Spinal cord (tissue), 9 donors: ENCODE measurements at regions not wholly inside any gene's neighbourhood (a gene's known extent, or its start where the extent isn't known, plus 50 kb on each side); places are given as distances from the start of the nearest gene placed in this dataset.
"Not testable (repeated sequence)": the region's sequence is repeated elsewhere in the genome, so short reads cannot be mapped to it uniquely, and the experiment has no call there.

ENCODE experiments used
- DNase-seq, 6 donors: peaks; one replicate each; pipeline versions ENCODE4 v3.0.0 to v3.0.0-alpha.2; 2013 to 2015; ENCODE audit warnings: low spot score in 6 of 6, low read depth in 4 of 6
- H3K27ac ChIP-seq: one replicate; pipeline ENCODE4 v1.5.1; 2013; ENCODE audit warnings: low read depth, low read length, control low read depth
- H3K27me3 ChIP-seq: one replicate; pipeline ENCODE4 v1.6.1; 2013; ENCODE audit warnings: low read length; ENCODE audit not compliant: control insufficient read depth, insufficient read depth
- H3K36me3 ChIP-seq: one replicate; pipeline ENCODE4 v1.6.1; 2013; ENCODE audit warnings: low read length; ENCODE audit not compliant: control insufficient read depth, insufficient read depth
- H3K4me1 ChIP-seq: one replicate; pipeline ENCODE4 v1.6.1; 2013; ENCODE audit warnings: low read length; ENCODE audit not compliant: control insufficient read depth, insufficient read depth
- H3K4me3 ChIP-seq: one replicate; pipeline ENCODE4 v1.5.1; 2013; ENCODE audit warnings: low read depth, low read length, control low read depth
- H3K9me3 ChIP-seq: one replicate; pipeline ENCODE4 v1.6.1; 2013; ENCODE audit warnings: low read length; ENCODE audit not compliant: control insufficient read depth, insufficient read depth
- WGBS: methylation state at CpG from one replicate; pipeline ENCODE4 v1.1.5; 2013; ENCODE audit warnings: missing lambda C conversion rate; ENCODE audit not compliant: insufficient coverage; 5-methylcytosine and 5-hydroxymethylcytosine counted together
- donor health status: healthy.

DNA sequence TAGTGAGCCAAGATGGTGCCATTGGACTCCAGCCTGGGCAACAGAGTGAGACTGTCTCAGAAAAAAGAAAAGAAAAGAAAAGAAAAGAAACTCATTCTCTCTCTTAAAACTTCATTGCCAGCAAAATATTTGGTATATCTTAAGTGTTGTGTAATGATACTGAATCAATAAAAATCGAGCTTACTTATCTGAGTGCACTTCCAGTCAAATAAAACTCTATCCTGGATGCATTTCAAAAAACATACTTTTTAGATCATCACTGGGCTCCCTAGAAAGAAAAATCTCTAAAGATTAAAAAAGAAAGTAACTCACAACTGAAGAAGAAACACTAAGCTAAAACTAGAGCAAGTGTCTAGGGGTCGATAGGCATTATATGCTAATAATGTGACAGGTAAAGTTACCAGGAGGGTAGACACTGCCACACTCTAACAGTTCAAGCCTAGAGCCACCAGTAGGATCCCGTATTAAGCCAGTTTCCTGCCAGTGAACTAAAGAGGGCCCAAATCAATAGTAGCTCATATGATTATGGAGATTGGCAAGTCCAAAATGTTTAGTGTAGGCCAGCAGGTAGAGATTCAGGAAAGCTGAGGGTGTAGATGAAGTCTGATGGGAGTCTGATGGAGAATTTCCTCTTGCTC, 242.1 kb upstream of the CYRIA start:
- no CpG with 5 or more reads among the region's 3 CpGs for WGBS
- Histone ChIP-seq H3K27me3 (no peaks in the 10 kb centered on the region), H3K27ac (no peak overlapping the region), H3K4me3 (no peak overlapping the region), H3K4me1 (no peaks in the 10 kb centered on the region), H3K36me3 (no peaks in the 10 kb centered on the region), H3K9me3 (no peaks in the 10 kb centered on the region)
- DNase-seq: no peak

DNA sequence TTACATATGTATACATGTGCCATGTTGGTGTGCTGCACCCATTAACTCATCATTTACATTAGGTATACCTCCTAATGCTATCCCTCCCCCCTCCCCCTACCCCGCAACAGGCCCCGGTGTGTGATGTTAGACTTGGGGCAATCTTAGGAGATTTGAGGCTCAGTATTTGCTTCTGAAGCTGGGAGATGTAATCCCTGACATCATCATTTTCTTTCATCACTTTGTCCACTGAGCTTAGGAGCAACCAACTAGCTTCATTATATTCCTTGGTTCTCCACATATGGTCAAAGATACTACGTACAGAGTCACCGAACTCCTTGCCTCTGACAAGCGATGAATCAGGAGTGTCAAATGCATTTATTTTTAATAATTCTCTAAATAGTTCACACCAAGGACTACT, 239.7 kb upstream of the CYRIA start:
- not testable (repeated sequence) for H3K27ac ChIP-seq, H3K27me3 ChIP-seq, H3K4me3 ChIP-seq, H3K9me3 ChIP-seq, DNase-seq, H3K4me1 ChIP-seq, H3K36me3 ChIP-seq
- no CpG with 5 or more reads among the region's 5 CpGs for WGBS

DNA sequence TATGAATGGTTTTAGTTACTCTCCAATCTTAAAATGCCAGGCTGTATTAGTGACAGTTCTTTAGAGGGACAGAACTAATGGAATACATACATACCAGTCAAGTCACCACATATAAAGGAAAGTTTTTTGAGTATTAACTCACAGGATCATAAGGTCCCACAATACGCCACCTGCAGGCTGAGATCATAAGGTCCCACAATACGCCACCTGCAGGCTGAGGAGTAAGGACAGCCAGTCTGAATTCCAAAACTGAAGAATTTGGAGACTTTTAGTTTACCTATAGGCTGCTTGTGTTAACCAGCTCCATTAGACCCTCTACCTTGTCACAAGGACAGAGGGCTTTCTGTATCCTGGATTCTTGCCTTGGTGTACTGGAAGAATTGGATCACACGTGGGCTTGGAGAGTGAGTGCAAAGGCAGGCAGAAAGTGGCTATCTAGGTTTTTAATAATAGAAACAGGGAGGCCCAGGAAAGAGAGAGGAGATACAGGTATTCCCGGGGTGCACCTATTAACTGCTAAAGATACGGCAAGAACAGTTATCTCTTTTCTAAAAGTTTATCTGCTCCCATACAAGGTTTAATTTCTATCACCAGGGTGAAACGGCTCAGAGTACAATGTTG, 234.9 kb upstream of the CYRIA start:
- Histone ChIP-seq H3K27me3 (no peaks in the 10 kb centered on the region), H3K4me3 (no peak overlapping the region), H3K9me3 (no peaks in the 10 kb centered on the region), H3K27ac (no peak overlapping the region), H3K36me3 (no peaks in the 10 kb centered on the region), H3K4me1 (no peaks in the 10 kb centered on the region)
- no peak for DNase-seq
- 60% methylated on average over 2 of the region's 6 CpGs for WGBS

DNA sequence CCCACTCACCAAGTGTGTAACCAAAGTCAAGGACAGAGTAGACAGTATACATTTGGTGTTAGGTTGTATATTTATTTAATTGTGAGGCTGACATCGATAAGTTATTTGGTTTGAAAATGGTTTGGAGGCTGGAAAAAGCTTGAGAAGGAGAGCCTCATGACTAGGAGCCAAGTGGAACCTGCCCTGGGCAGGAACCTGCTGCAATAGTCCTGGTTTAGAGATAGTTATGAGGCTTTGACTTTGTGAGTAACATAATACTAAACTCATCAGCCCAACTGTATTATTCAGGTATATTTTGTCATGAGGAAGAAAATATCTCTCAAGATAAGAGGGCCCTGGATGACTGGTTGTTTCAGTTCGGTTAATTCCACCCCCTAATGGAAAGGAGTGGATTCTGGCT, 234.3 kb upstream of the CYRIA start:
- no peaks in the 10 kb centered on the region for H3K4me1 ChIP-seq
- WGBS: 85% methylated on average over 1 of the region's 2 CpGs
- H3K9me3 ChIP-seq: no peaks in the 10 kb centered on the region

DNA sequence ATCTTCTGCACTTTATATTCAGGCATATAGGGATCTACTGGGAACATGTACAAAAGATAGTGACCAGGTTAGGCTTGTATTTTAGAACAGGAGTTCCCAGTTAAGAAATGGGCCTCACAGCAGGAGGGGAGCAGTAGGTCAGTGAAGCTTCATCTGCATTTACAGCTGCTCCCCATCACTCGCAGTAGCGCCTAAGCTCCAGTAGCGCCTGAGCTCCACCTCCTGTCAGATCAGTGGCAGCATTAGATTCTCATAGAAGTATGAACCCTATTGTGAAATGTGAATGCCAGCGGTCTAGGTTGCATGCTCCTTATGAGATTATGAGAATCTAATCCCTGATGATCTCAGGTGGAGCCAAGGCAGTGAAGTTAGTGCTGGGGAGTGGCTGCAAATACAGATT, 224.4 kb upstream of the CYRIA start:
- no peaks in the 10 kb centered on the region for H3K4me1 ChIP-seq
- H3K27ac ChIP-seq: no peak overlapping the region
- no peaks in the 10 kb centered on the region for H3K27me3 ChIP-seq
- no peak for DNase-seq
- H3K36me3 ChIP-seq: no peaks in the 10 kb centered on the region
- no peak overlapping the region for H3K4me3 ChIP-seq
- WGBS: 60% methylated on average over 1 of the region's 4 CpGs
- H3K9me3 ChIP-seq: no peaks in the 10 kb centered on the region

More for the DNA sequence above, 234.3 kb upstream of the CYRIA start:
- H3K27ac ChIP-seq: no peak overlapping the region
- H3K4me3 ChIP-seq: no peak overlapping the region
- no peaks in the 10 kb centered on the region for H3K36me3 ChIP-seq
- no peak for DNase-seq
- H3K27me3 ChIP-seq: no peaks in the 10 kb centered on the region

DNA sequence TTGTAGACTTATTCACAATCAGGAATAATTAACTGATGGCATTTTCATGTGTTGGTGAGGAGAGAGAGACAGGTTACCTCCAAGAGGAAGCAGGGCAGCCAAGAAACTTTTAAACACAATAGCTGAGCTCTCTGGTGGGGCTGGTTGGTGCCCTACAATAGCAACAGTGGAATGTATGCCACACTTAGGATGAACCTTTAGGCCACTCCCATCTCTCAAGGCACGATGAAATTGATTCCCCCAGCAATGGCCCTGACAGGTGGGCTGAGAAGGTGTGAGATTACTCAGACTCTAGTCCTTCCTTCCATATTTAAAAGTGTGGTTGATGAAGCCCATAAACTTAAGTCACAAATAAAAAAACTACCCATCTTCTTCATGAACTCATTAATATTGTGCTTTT, 219.4 kb upstream of the CYRIA start:
- Histone ChIP-seq H3K4me1 (no peaks in the 10 kb centered on the region), H3K27me3 (no peaks in the 10 kb centered on the region), H3K4me3 (no peak overlapping the region), H3K36me3 (no peaks in the 10 kb centered on the region), H3K27ac (no peak overlapping the region), H3K9me3 (no peaks in the 10 kb centered on the region)
- no peak for DNase-seq
- no CpG with 5 or more reads among the region's 1 CpG for WGBS

DNA sequence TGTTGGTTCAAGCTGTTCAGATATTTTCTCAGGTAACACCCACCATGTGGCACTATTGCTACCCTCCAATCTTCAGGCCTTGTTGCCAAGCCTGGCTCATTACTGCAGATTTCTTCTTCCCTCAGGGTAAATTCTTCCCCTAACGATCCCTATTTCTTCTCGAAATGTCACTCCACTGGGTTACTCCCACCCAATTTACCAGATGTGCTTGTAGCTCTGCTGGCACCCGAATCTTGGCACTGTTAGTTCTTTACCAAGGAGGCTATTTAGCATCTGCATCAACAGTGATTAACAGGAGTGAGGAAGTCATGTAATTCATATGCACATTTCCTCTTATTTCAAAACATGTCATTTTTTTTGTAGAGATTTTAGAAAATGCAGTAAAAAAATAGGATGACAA, 217.1 kb upstream of the CYRIA start:
- no peaks in the 10 kb centered on the region for H3K9me3 ChIP-seq
- no peaks in the 10 kb centered on the region for H3K27me3 ChIP-seq
- H3K27ac ChIP-seq: no peak overlapping the region
- peak in 2 of 6 donors; percentile 29 to 85 for DNase-seq
- H3K4me1 ChIP-seq: no peaks in the 10 kb centered on the region
- 80% methylated on average over 1 of the region's 3 CpGs for WGBS
- no peaks in the 10 kb centered on the region for H3K36me3 ChIP-seq
- H3K4me3 ChIP-seq: no peak overlapping the region

DNA sequence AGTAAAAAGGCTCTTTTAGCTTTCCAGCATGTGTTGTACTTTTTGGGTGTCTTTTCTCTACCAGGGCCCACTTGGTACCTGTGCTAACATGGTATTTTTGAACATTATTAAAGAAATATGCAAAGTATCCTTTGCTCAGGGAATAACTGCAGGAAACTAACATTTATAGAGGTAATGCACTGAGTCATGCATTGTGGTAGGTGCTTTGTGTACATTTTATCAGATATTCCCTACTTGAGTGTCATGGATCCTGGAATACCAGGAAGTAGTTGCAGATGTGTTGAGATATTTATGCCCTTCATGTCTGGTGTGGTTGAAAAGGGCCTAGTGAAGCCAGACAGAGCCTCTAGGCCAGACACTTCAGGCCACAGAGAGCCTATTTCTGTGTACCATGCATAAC, 215.5 kb upstream of the CYRIA start:
- Histone ChIP-seq H3K36me3 (no peaks in the 10 kb centered on the region), H3K9me3 (no peaks in the 10 kb centered on the region), H3K27ac (no peak overlapping the region), H3K27me3 (no peaks in the 10 kb centered on the region), H3K4me3 (no peak overlapping the region), H3K4me1 (no peaks in the 10 kb centered on the region)
- no peak for DNase-seq

DNA sequence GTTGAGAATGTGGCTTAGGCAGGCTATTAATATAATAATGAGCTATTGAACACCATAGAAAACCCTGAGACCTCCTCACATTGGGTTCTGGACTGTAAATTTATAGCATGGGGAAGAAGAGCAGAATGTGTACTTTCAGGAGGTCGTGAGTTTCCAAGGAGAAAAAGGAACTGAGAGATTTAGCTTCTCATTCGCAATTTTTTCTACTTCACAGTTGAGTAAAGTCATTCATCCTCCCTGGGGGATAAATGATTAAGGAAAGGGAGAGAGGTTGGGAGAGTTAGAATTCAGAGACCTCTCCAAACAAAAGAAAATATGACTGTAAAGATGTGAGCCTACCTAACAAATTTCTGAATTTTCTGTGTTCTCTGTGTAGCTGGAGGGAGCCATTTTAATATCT, 205.8 kb upstream of the CYRIA start:
- Histone ChIP-seq H3K27ac (no peak overlapping the region), H3K4me1 (no peaks in the 10 kb centered on the region), H3K4me3 (no peak overlapping the region), H3K36me3 (no peaks in the 10 kb centered on the region), H3K9me3 (no peaks in the 10 kb centered on the region), H3K27me3 (no peaks in the 10 kb centered on the region)
- DNase-seq: no peak
- WGBS: no CpG with 5 or more reads among the region's 2 CpGs

DNA sequence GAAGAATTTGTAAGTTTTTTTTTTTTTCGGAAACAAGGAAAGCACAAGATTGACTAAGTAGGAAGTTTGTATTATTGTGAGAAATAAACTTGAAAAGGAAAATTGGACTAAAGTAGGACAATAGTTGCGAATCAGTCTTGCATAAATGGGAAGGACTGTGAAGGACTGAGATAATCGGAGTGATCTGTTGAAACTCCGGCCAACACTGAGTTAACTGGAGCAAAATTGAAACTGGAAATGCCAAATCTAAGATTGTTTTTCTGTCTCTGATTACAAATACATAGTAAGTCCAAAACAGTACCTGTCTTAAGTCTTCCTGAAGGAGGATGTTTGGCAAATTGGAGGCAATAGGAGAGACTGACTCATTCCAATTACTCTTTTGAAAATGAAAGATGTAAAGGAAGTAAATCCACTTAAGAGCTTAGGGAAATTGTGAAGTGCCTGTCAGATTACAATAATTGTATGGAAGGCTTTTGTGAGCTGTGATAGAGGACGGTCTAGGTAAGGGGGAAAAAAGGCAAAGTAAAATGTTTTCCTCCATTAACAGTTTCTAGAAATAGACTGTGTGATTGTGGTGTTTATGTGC, 204.9 kb upstream of the CYRIA start:
- no peaks in the 10 kb centered on the region for H3K4me1 ChIP-seq
- no peaks in the 10 kb centered on the region for H3K36me3 ChIP-seq
- 95% methylated on average over 3 of the region's 5 CpGs for WGBS
- H3K4me3 ChIP-seq: no peak overlapping the region
- H3K27ac ChIP-seq: no peak overlapping the region
- no peaks in the 10 kb centered on the region for H3K9me3 ChIP-seq
- no peak for DNase-seq
- no peaks in the 10 kb centered on the region for H3K27me3 ChIP-seq
